Tongue (tissue), 1 donor: ENCODE measurements at regions not wholly inside any gene's neighbourhood (a gene's known extent, or its start where the extent isn't known, plus 50 kb on each side); places are given as distances from the start of the nearest gene placed in this dataset.
"Not testable (repeated sequence)": the region's sequence is repeated elsewhere in the genome, so short reads cannot be mapped to it uniquely, and the experiment has no call there.

Experiments
- DNase-seq: peaks from one replicate; pipeline ENCODE4 v3.0.0-alpha.2; 2015

DNA sequence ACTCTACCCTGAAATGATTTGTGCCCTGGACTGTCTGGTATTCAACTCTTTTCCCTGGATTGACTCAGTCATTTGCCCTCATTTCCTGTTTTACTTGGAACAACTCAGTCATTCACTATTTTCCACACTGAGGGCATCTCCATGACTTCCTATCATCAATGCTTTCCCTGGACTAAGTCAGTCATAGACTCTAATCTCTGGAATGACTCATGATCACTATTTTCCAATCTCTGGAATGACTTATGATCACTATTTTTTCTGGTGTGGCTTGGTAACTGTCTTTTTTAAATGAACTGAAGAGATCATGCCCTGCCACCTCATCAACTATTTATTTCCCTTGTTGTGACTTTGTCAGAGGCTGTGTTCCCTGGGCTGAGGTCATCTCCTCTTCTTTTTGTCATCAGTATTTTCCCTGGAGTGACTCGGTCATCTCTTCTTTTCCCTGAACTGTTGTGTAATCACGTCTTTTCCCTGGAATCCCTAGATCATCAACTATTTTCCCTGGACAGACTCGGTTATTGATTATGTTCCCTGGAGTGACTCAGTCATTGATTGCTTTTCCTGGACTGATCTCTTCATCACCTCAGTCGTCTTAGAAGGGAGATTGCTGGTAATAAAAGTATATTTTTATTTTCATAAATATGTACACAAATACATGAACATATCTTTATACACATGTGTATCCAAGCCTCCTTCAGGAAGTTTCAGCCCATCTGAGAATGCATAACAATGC, 327.1 kb upstream of the VCX start:
- DNase-seq = no peak

GRCh38 chrX:7514871-7515599, 327.9 kb upstream of the VCX start:
- no peak for DNase-seq

- DNase-seq = no peak
Measured at GRCh38 chrX:7512845-7513244, 330.1 kb upstream of the VCX start.

GRCh38 chrX:7503251-7503650, 339.7 kb upstream of the VCX start:
- no peak for DNase-seq

GRCh38 chrX:7500386-7500785, 342.6 kb upstream of the VCX start:
- no peak for DNase-seq

DNA sequence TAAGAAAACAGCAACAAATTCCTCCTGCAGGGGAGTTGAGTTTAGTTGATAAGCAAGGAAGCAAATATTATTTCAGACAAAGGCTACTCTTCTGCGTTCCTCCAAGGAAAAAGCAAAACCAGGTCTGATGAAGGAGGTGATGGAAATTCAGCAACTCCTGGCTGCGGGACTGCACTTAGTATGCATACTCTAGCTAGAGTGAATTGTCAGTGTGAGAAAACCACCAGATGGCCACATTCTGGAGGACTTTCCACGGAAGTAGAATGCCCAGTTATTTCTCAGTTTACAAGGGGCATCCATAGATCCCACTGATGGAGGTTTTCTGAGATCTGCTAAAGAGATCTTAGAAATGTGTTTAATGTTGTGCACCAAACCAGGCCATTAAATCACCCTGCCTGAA, 338.6 kb upstream of the PUDP start:
- no peak for DNase-seq

DNA sequence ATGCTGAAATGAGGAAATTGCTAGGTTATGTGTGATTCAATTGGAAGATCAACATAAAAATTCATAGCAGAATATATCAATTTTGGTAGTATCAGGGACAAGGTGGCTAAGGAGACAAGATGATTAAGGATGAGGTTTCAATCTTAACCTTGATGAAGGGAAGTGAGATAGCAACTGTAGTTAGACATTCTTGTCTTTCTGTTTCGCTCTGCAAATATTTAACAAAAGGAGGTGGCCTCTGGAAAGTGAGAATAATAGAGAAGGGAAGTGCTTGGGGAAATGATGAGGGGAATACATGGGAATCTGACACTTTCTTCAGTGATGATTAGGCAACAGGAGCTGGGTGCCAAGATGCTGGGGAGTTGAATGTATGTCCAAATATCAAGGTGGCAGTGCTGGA, 337.1 kb upstream of the PUDP start:
- no peak for DNase-seq

GRCh38 chrX:7480721-7481120, 332.8 kb upstream of the PUDP start:
- no peak for DNase-seq

- DNase-seq = peak; percentile 0
Measured at GRCh38 chrX:7462110-7462509, 314.2 kb upstream of the PUDP start.

DNA sequence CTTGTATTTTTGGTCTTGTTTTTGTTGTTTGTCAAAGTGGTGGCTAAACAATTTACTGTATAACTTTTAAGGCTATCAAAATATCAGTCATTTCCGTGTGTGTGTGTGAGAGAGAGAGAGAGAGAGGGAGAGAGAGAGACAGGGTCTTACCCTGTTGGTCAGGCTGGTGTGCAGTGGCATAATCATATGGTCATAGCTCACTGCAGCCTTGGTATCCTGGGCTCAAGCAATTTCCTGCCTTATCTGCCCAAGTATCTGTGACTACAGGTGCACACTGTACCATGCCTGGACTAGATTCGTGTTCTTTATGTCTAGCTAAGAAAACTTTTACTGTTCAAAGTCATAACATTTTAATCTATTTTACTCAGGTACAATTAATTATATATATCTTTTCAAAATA, 313.1 kb upstream of the PUDP start:
- DNase-seq = not testable (repeated sequence)

- no peak for DNase-seq
Measured at GRCh38 chrX:7447801-7448499, 300.0 kb upstream of the PUDP start.

- DNase-seq = no peak
Measured at GRCh38 chrX:7446815-7447214, 298.9 kb upstream of the PUDP start.

DNA sequence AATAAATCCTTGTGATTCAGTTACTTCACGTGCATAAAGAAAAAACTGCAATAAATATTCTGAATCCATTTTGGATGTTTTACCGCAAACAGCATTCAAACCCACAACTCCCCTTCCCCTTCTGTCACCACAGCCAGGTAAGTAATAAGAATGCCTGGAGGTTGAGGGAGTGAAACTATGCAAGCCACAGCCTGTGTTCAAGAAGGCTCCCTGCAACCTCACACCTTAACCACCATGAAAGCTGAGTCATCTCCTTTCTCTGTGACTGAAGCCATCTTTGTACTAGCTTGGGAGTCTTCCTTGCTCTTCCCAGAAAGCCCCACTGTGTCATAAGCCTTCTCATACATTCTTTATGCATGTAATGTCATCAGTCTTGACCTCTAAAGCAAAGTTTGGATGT, 297.0 kb upstream of the PUDP start:
- DNase-seq = no peak

DNA sequence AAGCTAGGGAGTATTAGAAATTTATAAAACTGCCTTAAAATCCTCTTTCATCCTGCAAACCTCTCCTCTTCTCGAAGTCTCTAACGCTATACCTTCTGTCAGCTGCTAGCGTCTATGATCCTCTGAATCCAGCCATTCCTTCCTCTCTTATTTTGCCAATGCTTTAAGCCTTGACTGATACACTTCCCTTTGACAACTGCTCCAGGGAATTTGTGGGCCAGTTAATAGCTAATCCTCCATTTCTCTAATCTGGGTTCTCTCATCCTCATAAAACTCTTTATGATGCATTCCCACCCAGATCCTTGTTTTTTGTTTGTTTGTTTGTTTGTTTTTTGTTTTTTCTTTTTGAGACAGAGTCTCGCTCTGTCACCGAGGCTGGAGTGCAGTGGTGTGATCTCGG, 293.6 kb upstream of the PUDP start:
- no peak for DNase-seq

- no peak for DNase-seq
Measured at GRCh38 chrX:7435822-7436221, 287.9 kb upstream of the PUDP start.

- DNase-seq = no peak
Measured at GRCh38 chrX:7432901-7433300, 284.9 kb upstream of the PUDP start.

- no peak for DNase-seq
Measured at GRCh38 chrX:7420717-7421116, 272.8 kb upstream of the PUDP start.

DNA sequence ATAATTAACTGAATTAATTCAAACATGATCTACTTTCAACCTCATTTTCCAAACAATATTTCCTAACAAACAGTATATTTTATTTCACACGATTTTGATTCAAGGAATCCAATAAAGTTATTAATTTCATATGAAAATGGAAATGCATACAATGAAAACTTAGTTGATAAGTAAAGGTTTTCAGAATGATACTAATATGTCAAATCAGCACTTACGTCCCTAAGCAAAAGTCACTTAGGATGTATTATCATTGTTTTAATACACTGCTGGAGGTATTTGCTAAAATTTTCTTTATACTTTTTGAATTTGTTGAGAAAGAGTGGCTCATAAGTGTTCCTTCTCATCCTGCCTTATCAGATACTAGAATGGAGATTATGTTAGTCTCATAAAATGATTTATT, 266.8 kb upstream of the PUDP start:
- no peak for DNase-seq

- DNase-seq = no peak
Measured at GRCh38 chrX:7412840-7413239, 264.9 kb upstream of the PUDP start.

- no peak for DNase-seq
Measured at GRCh38 chrX:7409866-7410265, 261.9 kb upstream of the PUDP start.

DNA sequence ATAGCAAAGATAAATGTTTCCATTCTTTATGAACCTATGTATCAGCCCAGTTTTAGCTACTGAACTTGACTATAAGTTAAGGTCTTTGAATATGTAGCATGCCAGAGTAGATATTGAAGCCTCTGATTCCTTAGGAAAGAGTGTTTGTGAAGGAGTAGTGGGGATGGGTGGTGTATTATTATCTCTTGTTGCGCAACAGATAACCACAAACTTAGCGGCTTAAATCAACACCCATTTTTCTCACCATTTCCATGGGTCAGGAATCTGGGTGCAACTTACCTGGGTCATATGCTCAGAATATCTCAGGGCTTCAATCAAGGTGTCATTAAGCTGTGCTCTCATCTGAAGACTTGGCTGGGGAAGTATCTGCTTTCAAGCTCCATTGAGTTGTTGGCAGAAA, 251.4 kb upstream of the PUDP start:
- DNase-seq = no peak

GRCh38 chrX:7390441-7390840, 242.5 kb upstream of the PUDP start:
- DNase-seq = peak; percentile 1

DNA sequence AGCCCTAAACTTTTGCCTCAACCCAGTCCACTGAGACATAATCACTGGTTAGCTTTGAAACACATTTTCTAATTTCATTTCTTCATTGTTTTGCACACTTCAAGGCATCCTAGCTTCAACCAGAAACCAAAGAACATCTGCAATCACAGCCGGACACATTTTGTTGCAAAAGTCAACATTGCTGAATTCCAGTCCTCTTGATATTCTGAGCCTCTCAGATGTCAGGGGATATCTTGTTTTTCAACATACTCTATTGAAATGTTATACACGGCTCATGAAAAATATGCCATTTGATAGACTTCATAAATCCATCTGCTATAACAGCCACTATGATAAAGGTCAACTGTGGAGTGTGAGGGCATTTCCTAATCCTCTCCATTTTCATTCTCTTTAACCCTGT, 241.6 kb upstream of the PUDP start:
- peak; percentile 10 for DNase-seq

DNA sequence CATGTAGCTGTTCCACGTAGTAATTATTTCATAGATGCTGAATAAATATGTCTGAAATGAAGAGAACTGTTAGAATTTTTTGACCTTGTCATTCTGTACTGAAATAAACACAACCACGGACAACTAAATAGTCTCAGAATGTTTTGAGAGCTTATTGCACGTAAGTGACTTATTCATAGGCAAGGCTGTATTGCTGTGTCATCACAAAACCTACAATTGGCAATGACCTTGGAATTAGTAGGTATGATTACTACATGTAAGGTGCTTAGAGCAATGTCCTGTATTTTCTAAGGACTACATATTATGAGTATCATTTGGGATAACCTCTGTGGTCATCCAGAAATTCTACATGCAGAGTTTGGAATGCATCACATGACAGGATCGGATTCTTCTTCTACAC, 237.2 kb upstream of the PUDP start:
- no peak for DNase-seq
